ENCODE measurements at regions not wholly inside any gene's neighbourhood (a gene's known extent, or its start where the extent isn't known, plus 50 kb on each side); places are given as distances from the start of the nearest gene placed in this dataset.

- Histone ChIP-seq H3K36me3 (no peaks in the 10 kb centered on the region), H3K4me1 (ENCODE audit: insufficient read depth) (peaks cover 2% of the 10 kb centered on the region), H3K4me3 (no peak overlapping the region), H3K27me3 (no peaks in the 10 kb centered on the region), H3K27ac (no peak overlapping the region), H3K9me3 (no peaks in the 10 kb centered on the region)
- DNase-seq, result no peak
- no peak for TF ChIP-seq EP300 (IDR thresholded peaks at IDR 0.05)
- TF ChIP-seq CTCF (IDR thresholded peaks at IDR 0.05), result no peak
- no peak for TF ChIP-seq POLR2A (IDR thresholded peaks at IDR 0.05)
- 73 to 86% (median 84%) methylated on average over 4 of the region's 4 CpGs for WGBS, 3 donors
- intact Hi-C loops (cut with DNase I), result no loop called here
Observed at GRCh38 chr7:38027884-38028455, 107.5 kb downstream of the EPDR1 start.

GRCh38 chr7:38034062-38034908, 113.8 kb downstream of the EPDR1 start:
- Histone ChIP-seq H3K27me3 (no peaks in the 10 kb centered on the region), H3K4me1 (ENCODE audit: insufficient read depth) (peaks cover 2% of the 10 kb centered on the region), H3K9me3 (no peaks in the 10 kb centered on the region), H3K27ac (no peak overlapping the region), H3K36me3 (no peaks in the 10 kb centered on the region), H3K4me3 (no peak overlapping the region)
- intact Hi-C loops (cut with DNase I), result no loop called here
- DNase-seq, result no peak
- no peak for TF ChIP-seq EP300 (IDR thresholded peaks at IDR 0.05)
- no peak for TF ChIP-seq POLR2A (IDR thresholded peaks at IDR 0.05)
- no peak for TF ChIP-seq CTCF (IDR thresholded peaks at IDR 0.05)
- 84 to 89% (median 86%) methylated on average over 5 of the region's 5 CpGs for WGBS, 3 donors

- no peaks in the 10 kb centered on the region for H3K9me3 ChIP-seq
- DNase-seq, result no peak
- no peaks in the 10 kb centered on the region for H3K4me1 ChIP-seq (ENCODE audit: insufficient read depth)
- no peak overlapping the region for H3K27ac ChIP-seq
- no peak overlapping the region for H3K4me3 ChIP-seq
- no peaks in the 10 kb centered on the region for H3K27me3 ChIP-seq
- intact Hi-C loops (cut with DNase I), result no loop called here
- no peak for TF ChIP-seq POLR2A (IDR thresholded peaks at IDR 0.05)
- no peak for TF ChIP-seq EP300 (IDR thresholded peaks at IDR 0.05)
- H3K36me3 ChIP-seq, result no peaks in the 10 kb centered on the region
- 75 to 88% (median 86%) methylated on average over 4 of the region's 4 CpGs for WGBS, 3 donors
Observed at GRCh38 chr7:38040831-38041230, 120.4 kb downstream of the EPDR1 start.

DNA sequence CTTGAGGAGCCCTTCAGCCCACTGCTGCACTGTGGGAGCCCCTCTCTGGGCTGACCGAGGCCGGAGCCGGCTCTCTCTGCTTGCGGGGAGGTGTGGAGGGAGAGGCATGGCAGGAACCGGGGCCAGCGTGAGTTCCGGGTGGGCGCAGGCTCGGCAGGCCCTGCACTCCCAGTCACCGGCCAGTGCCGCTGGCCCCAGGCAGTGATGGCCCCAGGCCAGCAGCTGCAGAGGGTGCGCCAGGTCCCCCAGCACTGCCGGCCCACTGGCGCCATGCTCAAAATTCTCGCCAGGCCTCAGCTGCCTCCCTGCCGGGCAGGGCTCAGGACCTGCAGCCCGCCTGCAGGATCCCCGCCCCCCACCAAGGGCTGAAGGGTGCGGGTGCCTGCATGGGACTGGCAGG, 128.4 kb upstream of the STARD3NL start:
- 93 to 97% (median 95%) methylated on average over 15 to 19 of the region's 19 CpGs for WGBS, 3 donors
- no peak overlapping the region for H3K27ac ChIP-seq

More for the DNA sequence above, 128.4 kb upstream of the STARD3NL start:
- Histone ChIP-seq H3K4me3 (no peak overlapping the region), H3K36me3 (no peaks in the 10 kb centered on the region), H3K9me3 (no peaks in the 10 kb centered on the region), H3K27me3 (no peaks in the 10 kb centered on the region), H3K4me1 (ENCODE audit: insufficient read depth) (peaks cover 2% of the 10 kb centered on the region)
- no peak for DNase-seq
- TF ChIP-seq POLR2A (IDR thresholded peaks at IDR 0.05) (no peak), EP300 (IDR thresholded peaks at IDR 0.05) (no peak), CTCF (IDR thresholded peaks at IDR 0.05) (no peak)
- intact Hi-C loops (cut with DNase I), result no loop called here

Data from ovary (tissue), 7 donors.